Testis (tissue), 2 donors: ENCODE measurements at regions not wholly inside any gene's neighbourhood (a gene's known extent, or its start where the extent isn't known, plus 50 kb on each side); places are given as distances from the start of the nearest gene placed in this dataset.

Experiments used
- DNase-seq: peaks from one replicate; pipeline ENCODE4 v3.0.0-alpha.2; 2019
- H3K27ac ChIP-seq, 2 donors: fragments of 200-600 bp; sonication (generic); one replicate each; pipeline ENCODE4 v1.5.1; 2019
- H3K27me3 ChIP-seq: fragments of 200-600 bp; sonication (generic); one replicate; pipeline ENCODE4 v1.5.1; 2019
- H3K36me3 ChIP-seq: fragments of 200-600 bp; sonication (generic); one replicate; pipeline ENCODE4 v1.5.1; 2017; ENCODE audit warnings: low read depth; ENCODE audit errors: missing control alignments
- H3K4me1 ChIP-seq: fragments of 200-600 bp; sonication (generic); one replicate; pipeline ENCODE4 v1.5.1; 2019
- H3K4me3 ChIP-seq, 2 donors: fragments of 200-600 bp; sonication (generic); one replicate each; pipeline ENCODE4 v1.5.1; 2017 to 2019
- H3K9me3 ChIP-seq: fragments of 200-600 bp; sonication (generic); one replicate; pipeline ENCODE4 v1.5.1; 2017
- POLR2A ChIP-seq: fragments of 450-650 bp; IDR thresholded peaks from one replicate; pipeline ENCODE4 v1.6.1; 2017; ENCODE audit warnings: antibody characterized with exemption, mild to moderate bottlenecking, moderate library complexity
- WGBS, 2 donors: methylation state at CpG; one replicate each; pipeline ENCODE4 v1.1.5; 2018; 5-methylcytosine and 5-hydroxymethylcytosine counted together
- intact Hi-C: fragments of 100-400 bp; cut with DNase I; formaldehyde crosslinking; loops from one replicate; pipeline ENCODE4 v1.15.1; 2023; ENCODE audit warnings: low total_unique reads
- TF ChIP-seq, protein P1 (sequence below), 3 experiments: fragments of 450-650 bp in 2 of 3; fragments of 200-600 bp in 1 of 3; sonication (generic) in 1 of 3; IDR thresholded peaks; one replicate each; pipeline ENCODE4 v1.5.1; 2016 to 2019; ENCODE audit warnings: antibody characterized with exemption in 3 of 3, mild to moderate bottlenecking in 2 of 3, moderate library complexity in 1 of 3

DNA sequence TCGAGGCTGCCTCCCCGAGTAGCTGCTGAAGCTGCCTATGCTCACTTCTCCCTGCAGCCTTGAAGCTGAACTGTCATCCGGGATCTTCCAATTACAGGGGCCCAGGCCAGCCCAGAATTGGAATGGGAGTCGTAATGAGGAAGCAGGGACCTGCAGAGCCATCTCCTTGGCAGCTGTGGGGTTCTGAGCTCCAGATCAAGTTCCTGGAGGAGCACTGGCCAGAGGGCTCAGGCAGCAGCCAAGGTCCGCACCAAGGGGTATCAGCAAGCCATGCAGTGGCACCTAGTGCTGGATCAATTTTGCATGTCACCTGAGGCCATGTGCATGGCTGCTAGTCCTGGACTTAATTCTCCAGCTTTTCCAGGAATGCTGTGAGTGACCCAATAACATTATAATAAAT lies 163.2 kb upstream of the TSHZ2 start:
- TF ChIP-seq, protein P1, sequence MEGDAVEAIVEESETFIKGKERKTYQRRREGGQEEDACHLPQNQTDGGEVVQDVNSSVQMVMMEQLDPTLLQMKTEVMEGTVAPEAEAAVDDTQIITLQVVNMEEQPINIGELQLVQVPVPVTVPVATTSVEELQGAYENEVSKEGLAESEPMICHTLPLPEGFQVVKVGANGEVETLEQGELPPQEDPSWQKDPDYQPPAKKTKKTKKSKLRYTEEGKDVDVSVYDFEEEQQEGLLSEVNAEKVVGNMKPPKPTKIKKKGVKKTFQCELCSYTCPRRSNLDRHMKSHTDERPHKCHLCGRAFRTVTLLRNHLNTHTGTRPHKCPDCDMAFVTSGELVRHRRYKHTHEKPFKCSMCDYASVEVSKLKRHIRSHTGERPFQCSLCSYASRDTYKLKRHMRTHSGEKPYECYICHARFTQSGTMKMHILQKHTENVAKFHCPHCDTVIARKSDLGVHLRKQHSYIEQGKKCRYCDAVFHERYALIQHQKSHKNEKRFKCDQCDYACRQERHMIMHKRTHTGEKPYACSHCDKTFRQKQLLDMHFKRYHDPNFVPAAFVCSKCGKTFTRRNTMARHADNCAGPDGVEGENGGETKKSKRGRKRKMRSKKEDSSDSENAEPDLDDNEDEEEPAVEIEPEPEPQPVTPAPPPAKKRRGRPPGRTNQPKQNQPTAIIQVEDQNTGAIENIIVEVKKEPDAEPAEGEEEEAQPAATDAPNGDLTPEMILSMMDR (IDR thresholded peaks at IDR 0.05), result no peak
- no peak for TF ChIP-seq POLR2A
- no peaks in the 10 kb centered on the region for H3K36me3 ChIP-seq
- WGBS, 2 donors, result 60 to 71% methylated on average over 5 of the region's 5 CpGs
- H3K27ac ChIP-seq, result no peak overlapping the region
- DNase-seq, result no peak
- no peaks in the 10 kb centered on the region for H3K4me1 ChIP-seq
- H3K27me3 ChIP-seq, result no peaks in the 10 kb centered on the region
- H3K4me3 ChIP-seq, result no peak overlapping the region
- no peaks in the 10 kb centered on the region for H3K9me3 ChIP-seq
- intact Hi-C loops, result no loop called here

- Histone ChIP-seq H3K4me1 (no peaks in the 10 kb centered on the region), H3K27me3 (no peaks in the 10 kb centered on the region), H3K27ac (no peak overlapping the region), H3K36me3 (no peaks in the 10 kb centered on the region), H3K4me3 (no peak overlapping the region), H3K9me3 (no peaks in the 10 kb centered on the region)
- intact Hi-C loops, result no loop called here
- no peak for TF ChIP-seq POLR2A
- TF ChIP-seq, protein P1 (IDR thresholded peaks at IDR 0.05), result no peak
- DNase-seq, result no peak
- WGBS, 2 donors, result 89 to 93% methylated on average over 4 of the region's 4 CpGs
Measured at GRCh38 chr20:52806918-52807317, 165.2 kb upstream of the TSHZ2 start.

DNA sequence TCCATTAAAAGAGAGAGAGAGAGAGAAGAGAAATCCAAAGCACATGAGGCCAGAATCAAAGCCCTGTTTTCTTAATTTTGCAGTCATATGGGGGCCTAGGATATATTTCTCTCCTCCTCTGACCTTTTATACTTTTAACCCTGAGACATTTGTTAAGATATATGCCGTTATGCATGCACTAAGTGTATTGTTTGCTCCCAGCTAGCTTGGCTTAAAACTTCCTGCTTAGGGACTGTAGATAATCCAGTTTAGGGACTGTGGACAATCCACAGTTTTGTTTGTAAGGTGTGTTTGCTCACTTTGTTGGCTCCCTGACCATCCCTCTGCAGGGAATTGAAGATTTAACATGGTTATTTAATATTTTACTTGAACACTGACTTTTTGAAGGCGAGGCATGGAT lies 166.3 kb upstream of the TSHZ2 start:
- no peaks in the 10 kb centered on the region for H3K9me3 ChIP-seq
- no peaks in the 10 kb centered on the region for H3K36me3 ChIP-seq
- no peaks in the 10 kb centered on the region for H3K4me1 ChIP-seq
- no peak for DNase-seq
- H3K27ac ChIP-seq, result no peak overlapping the region
- H3K4me3 ChIP-seq, result no peak overlapping the region
- WGBS, 2 donors, result 55 to 57% methylated on average over 2 of the region's 2 CpGs
- H3K27me3 ChIP-seq, result no peaks in the 10 kb centered on the region
- TF ChIP-seq, protein P1 (IDR thresholded peaks at IDR 0.05), result no peak
- no peak for TF ChIP-seq POLR2A
- intact Hi-C loops, result no loop called here

GRCh38 chr20:52805296-52805571 lies 166.9 kb upstream of the TSHZ2 start:
- WGBS, 2 donors, result 68 to 80% methylated on average over 4 of the region's 4 CpGs
- TF ChIP-seq, protein P1 (IDR thresholded peaks at IDR 0.05), result no peak
- no peak for TF ChIP-seq POLR2A
- Histone ChIP-seq H3K4me3 (no peak overlapping the region), H3K36me3 (no peaks in the 10 kb centered on the region), H3K27ac (no peak overlapping the region), H3K4me1 (no peaks in the 10 kb centered on the region), H3K9me3 (no peaks in the 10 kb centered on the region), H3K27me3 (no peaks in the 10 kb centered on the region)
- no peak for DNase-seq
- intact Hi-C loops, result no loop called here

DNA sequence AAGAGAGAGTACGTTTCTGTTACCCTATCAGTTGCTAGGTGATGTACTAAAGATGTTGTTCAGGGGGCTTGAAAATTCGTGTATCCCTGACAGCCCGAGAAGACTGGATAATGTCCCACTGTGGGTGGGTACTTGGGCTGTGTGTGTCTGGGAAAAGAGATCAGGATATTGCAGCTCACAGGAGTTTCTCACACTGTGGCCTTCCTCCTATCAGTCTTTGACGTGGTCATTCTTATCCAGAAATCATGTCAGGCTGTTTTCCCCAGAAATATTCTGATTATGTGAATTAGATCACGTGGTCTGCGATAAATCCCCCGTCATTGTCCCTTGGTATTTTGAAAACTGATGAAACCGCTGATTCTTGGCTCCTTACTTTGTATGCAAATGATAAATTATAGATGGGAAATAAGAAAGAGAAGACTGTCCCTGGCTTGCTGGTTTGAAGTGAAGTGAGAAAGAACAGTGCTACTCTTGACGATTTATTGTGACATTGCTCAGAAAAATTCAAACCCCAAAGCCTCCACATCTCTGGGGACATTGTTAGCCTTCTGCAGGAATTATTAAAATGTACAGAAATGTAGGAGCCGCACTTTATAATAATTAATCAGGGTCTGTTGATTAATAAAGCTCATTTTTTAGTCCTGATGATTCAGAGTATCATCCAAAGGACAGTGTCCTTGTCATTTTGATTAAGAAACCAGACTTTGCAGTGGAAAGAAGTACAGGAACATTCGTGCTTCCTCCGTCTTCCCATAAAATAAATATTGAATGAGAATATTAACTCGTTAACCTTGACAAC lies 167.5 kb upstream of the TSHZ2 start:
- Histone ChIP-seq H3K4me3 (no peak overlapping the region), H3K27ac (no peak overlapping the region), H3K36me3 (no peaks in the 10 kb centered on the region), H3K4me1 (no peaks in the 10 kb centered on the region), H3K27me3 (no peaks in the 10 kb centered on the region), H3K9me3 (no peaks in the 10 kb centered on the region)
- no peak for DNase-seq
- WGBS, 2 donors, result 60 to 71% methylated on average over 13 of the region's 13 CpGs
- TF ChIP-seq, protein P1 (IDR thresholded peaks at IDR 0.05), result no peak
- no peak for TF ChIP-seq POLR2A
- intact Hi-C loops, result no loop called here
